Thyroid gland (tissue), 4 donors: ENCODE measurements at regions not wholly inside any gene's neighbourhood (a gene's known extent, or its start where the extent isn't known, plus 50 kb on each side); places are given as distances from the start of the nearest gene placed in this dataset.
"Not testable (repeated sequence)": the region's sequence is repeated elsewhere in the genome, so short reads cannot be mapped to it uniquely, and the experiment has no call there.

ENCODE experiments used
- CTCF ChIP-seq, 6 experiments: fragments of 200-600 bp in 3 of 6; fragments of 450-650 bp in 3 of 6; sonication (generic) in 3 of 6; IDR thresholded peaks; one replicate each; pipeline ENCODE4 v1.5.1; 2016 to 2019; ENCODE audit warnings: antibody characterized with exemption in 6 of 6, mild to moderate bottlenecking in 2 of 6, inconsistent platforms in 1 of 6, moderate library complexity in 1 of 6
- POLR2A ChIP-seq, 2 donors: fragments of 450-650 bp; IDR thresholded peaks; one replicate each; pipeline ENCODE4 v1.6.1; 2017; ENCODE audit warnings: antibody characterized with exemption in 2 of 2, mild to moderate bottlenecking in 2 of 2, moderate library complexity in 1 of 2

GRCh38 chr2:216981951-216982350 is 122.1 kb upstream of the TNP1 start:
- TF ChIP-seq CTCF (IDR thresholded peaks at IDR 0.05): peak in 4 of 6 experiments; percentile 46 to 66 (median 58)
- not testable (repeated sequence) for TF ChIP-seq POLR2A (IDR thresholded peaks at IDR 0.05)
